PC-3 (cell line): ENCODE measurements at regions not wholly inside any gene's neighbourhood (a gene's known extent, or its start where the extent isn't known, plus 50 kb on each side); places are given as distances from the start of the nearest gene placed in this dataset.

Experiments
- CTCF ChIP-seq: fragments of 300-600 bp; sonication (generic); conservative IDR thresholded peaks from 2 replicates; pipeline ENCODE4 v1.5.1; 2017; ENCODE audit warnings: antibody characterized with exemption, low read depth, mild to moderate bottlenecking, low read length
- EZH2 ChIP-seq: fragments of 300-600 bp; sonication (generic); IDR thresholded peaks from one replicate; pipeline ENCODE4 v1.6.1; 2017; ENCODE audit warnings: antibody characterized with exemption, mild to moderate bottlenecking, low read length; ENCODE audit not compliant: unreplicated experiment

- TF ChIP-seq CTCF (no peak), EZH2 (no peak)
Observed at GRCh38 chr3:187855131-187855530, 109.9 kb upstream of the BCL6 start.
